ENCODE measurements at regions not wholly inside any gene's neighbourhood (a gene's known extent, or its start where the extent isn't known, plus 50 kb on each side); places are given as distances from the start of the nearest gene placed in this dataset.
"Not testable (repeated sequence)": the region's sequence is repeated elsewhere in the genome, so short reads cannot be mapped to it uniquely, and the experiment has no call there.

DNA sequence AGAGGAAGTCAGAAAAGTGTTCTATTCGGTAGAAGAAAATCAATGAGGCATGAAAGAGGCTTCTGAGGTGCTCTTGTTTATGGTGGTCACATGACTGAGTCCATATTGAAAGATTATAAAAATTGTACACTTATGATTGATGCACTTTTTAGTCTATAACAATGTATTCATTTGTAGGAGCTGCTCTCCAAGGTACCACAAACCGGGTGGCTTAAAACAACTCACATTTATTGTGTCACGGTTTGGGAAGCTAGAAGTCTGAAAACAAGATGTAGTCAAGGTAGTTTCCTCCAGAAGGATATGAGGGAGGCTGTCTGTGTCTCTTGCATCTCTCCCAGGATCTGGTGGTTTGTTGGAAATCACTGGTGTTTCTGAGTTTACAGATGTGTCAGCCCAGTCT lies 86.6 kb upstream of the NIPA1 start:
- TF ChIP-seq, protein P1, sequence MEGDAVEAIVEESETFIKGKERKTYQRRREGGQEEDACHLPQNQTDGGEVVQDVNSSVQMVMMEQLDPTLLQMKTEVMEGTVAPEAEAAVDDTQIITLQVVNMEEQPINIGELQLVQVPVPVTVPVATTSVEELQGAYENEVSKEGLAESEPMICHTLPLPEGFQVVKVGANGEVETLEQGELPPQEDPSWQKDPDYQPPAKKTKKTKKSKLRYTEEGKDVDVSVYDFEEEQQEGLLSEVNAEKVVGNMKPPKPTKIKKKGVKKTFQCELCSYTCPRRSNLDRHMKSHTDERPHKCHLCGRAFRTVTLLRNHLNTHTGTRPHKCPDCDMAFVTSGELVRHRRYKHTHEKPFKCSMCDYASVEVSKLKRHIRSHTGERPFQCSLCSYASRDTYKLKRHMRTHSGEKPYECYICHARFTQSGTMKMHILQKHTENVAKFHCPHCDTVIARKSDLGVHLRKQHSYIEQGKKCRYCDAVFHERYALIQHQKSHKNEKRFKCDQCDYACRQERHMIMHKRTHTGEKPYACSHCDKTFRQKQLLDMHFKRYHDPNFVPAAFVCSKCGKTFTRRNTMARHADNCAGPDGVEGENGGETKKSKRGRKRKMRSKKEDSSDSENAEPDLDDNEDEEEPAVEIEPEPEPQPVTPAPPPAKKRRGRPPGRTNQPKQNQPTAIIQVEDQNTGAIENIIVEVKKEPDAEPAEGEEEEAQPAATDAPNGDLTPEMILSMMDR (IDR thresholded peaks at IDR 0.05): not testable (repeated sequence)
- not testable (repeated sequence) for TF ChIP-seq POLR2A, EP300 (IDR thresholded peaks at IDR 0.05)
